ENCODE measurements at regions not wholly inside any gene's neighbourhood (a gene's known extent, or its start where the extent isn't known, plus 50 kb on each side); places are given as distances from the start of the nearest gene placed in this dataset.

GRCh38 chr15:87707566-87708130 is 548.9 kb downstream of the NTRK3 start:
- TF ChIP-seq CTCF (IDR thresholded peaks at IDR 0.05) (no peak), POLR2A (IDR thresholded peaks at IDR 0.05) (no peak)
